LNCAP (cell line): ENCODE measurements at regions not wholly inside any gene's neighbourhood (a gene's known extent, or its start where the extent isn't known, plus 50 kb on each side); places are given as distances from the start of the nearest gene placed in this dataset.

ENCODE experiments used
- CTCF ChIP-seq: fragments of 450-650 bp; IDR thresholded peaks from 2 replicates; pipeline ENCODE4 v1.5.1; 2017; ENCODE audit warnings: mild to moderate bottlenecking

- TF ChIP-seq CTCF = no peak
Measured at GRCh38 chr13:107993239-107993949, 221.9 kb downstream of the LIG4 start.

GRCh38 chr13:107992542-107992941, 222.8 kb downstream of the LIG4 start:
- no peak for TF ChIP-seq CTCF

GRCh38 chr13:107977071-107977574, 238.2 kb downstream of the LIG4 start:
- no peak for TF ChIP-seq CTCF

GRCh38 chr13:107976628-107977027, 238.7 kb downstream of the LIG4 start:
- TF ChIP-seq CTCF = no peak

GRCh38 chr13:107974409-107974808, 240.9 kb downstream of the LIG4 start:
- TF ChIP-seq CTCF = no peak

- no peak for TF ChIP-seq CTCF
Measured at GRCh38 chr13:107969546-107969945, 245.8 kb downstream of the LIG4 start.

GRCh38 chr13:107968470-107968869, 246.9 kb downstream of the LIG4 start:
- no peak for TF ChIP-seq CTCF

GRCh38 chr13:107964395-107964794, 250.9 kb downstream of the LIG4 start:
- TF ChIP-seq CTCF = no peak
